BLaER1 treated with 17β-estradiol and CSF1 and Interleukin-3, amounts not matched to agents 10 nM and 100 nM (cell line): ENCODE measurements at regions not wholly inside any gene's neighbourhood (a gene's known extent, or its start where the extent isn't known, plus 50 kb on each side); places are given as distances from the start of the nearest gene placed in this dataset.
A peak's percentile ranks its signal among the peaks of the same experiment; 100 is the strongest.
"Not testable (repeated sequence)": the region's sequence is repeated elsewhere in the genome, so short reads cannot be mapped to it uniquely, and the experiment has no call there.

Source experiments
- H3K27ac ChIP-seq, 11 experiments: shearing (Covaris generic); formaldehyde crosslinking; 2 replicates each; pipeline ENCODE4 v1.8.1; 2022
- H3K27me3 ChIP-seq, 11 experiments: shearing (Covaris generic); formaldehyde crosslinking; 2 replicates each; pipeline ENCODE4 v1.8.1; 2022
- H3K36me3 ChIP-seq, 11 experiments: shearing (Covaris generic); formaldehyde crosslinking; 2 replicates each; pipeline ENCODE4 v1.8.1; 2022
- H3K4me1 ChIP-seq, 10 experiments: shearing (Covaris generic); formaldehyde crosslinking; 2 replicates each; pipeline ENCODE4 v1.8.1; 2022
- H3K4me2 ChIP-seq, 11 experiments: shearing (Covaris generic); formaldehyde crosslinking; 2 replicates each; pipeline ENCODE4 v1.8.1; 2022
- H3K4me3 ChIP-seq, 10 experiments: shearing (Covaris generic); formaldehyde crosslinking; 2 replicates each; pipeline ENCODE4 v1.8.1; 2022
- H3K9ac ChIP-seq, 11 experiments: shearing (Covaris generic); formaldehyde crosslinking; 2 replicates each; pipeline ENCODE4 v1.8.1; 2022
- H3K9me3 ChIP-seq, 11 experiments: shearing (Covaris generic); formaldehyde crosslinking; replicated peaks in 1 of 11; 2 replicates each; pipeline ENCODE4 v1.8.1; 2022
- H4K20me1 ChIP-seq, 11 experiments: shearing (Covaris generic); formaldehyde crosslinking; 2 replicates each; pipeline ENCODE4 v1.8.1; 2022
- Cebpa-rat ChIP-seq, 11 experiments: shearing (Covaris generic); IDR thresholded peaks; 2 replicates each; pipeline ENCODE4 v1.8.1; 2022

DNA sequence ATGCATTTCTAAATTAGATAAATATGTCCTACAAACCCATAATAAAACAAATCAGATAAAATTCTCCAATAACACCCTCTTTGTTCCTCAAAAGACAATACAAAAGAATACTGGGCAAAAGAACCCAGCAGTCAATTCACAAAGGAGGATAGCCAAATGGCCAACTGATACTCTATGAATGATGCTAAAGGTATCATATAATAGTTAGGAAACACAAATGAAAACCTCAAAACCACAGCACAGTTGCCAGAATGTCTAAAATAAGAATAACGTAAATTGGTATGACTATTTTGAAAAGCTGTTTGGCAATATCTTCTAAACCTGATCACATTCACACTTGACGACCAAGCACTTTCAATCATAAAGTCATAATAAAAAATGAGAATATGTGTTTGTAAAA, 315.4 kb downstream of the CDH7 start:
- no peak for TF ChIP-seq Cebpa-rat (IDR thresholded peaks at IDR 0.05)
- no peaks in the 10 kb centered on the region for H3K36me3 ChIP-seq
- H3K4me2 ChIP-seq: no peak overlapping the region
- H3K9me3 ChIP-seq: 0 out of 22 replicates have a peak, but pooled peaks cover 0 to under 1% (median 0%) of the 10 kb centered on the region in 11 experiments
- no peak overlapping the region for H3K27ac ChIP-seq
- no peak overlapping the region for H3K9ac ChIP-seq
- H3K27me3 ChIP-seq: no peaks in the 10 kb centered on the region
- H3K4me3 ChIP-seq: no peak overlapping the region
- H4K20me1 ChIP-seq: no peaks in the 10 kb centered on the region
- H3K4me1 ChIP-seq: no peaks in the 10 kb centered on the region

DNA sequence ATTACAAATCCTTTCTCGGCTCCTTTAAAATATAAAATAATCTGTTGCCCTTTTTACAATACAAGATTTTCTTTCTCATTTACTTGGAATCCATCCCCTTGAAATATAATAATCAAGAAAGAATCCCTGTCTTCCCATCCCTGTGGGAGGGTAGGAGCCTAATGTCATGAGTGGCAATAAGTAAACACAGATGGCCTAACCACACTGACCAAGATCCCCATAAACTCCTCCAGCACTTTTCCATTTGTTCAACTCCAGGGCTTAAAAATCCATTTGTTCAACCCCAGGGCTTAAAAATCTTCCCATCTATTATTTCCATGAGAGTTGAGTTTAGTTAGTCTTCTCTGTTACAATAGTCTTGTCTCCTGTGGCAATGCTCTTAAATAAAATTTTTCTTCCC, 297.6 kb downstream of the CDH7 start:
- no peak overlapping the region for H3K4me3 ChIP-seq
- no peaks in the 10 kb centered on the region for H3K9me3 ChIP-seq
- no peak overlapping the region for H3K27ac ChIP-seq
- TF ChIP-seq Cebpa-rat (IDR thresholded peaks at IDR 0.05): no peak
- no peak overlapping the region for H3K9ac ChIP-seq
- H3K4me2 ChIP-seq: no peak overlapping the region
- H3K27me3 ChIP-seq: no peaks in the 10 kb centered on the region
- no peaks in the 10 kb centered on the region for H3K4me1 ChIP-seq
- no peaks in the 10 kb centered on the region for H3K36me3 ChIP-seq
- H4K20me1 ChIP-seq: no peaks in the 10 kb centered on the region

DNA sequence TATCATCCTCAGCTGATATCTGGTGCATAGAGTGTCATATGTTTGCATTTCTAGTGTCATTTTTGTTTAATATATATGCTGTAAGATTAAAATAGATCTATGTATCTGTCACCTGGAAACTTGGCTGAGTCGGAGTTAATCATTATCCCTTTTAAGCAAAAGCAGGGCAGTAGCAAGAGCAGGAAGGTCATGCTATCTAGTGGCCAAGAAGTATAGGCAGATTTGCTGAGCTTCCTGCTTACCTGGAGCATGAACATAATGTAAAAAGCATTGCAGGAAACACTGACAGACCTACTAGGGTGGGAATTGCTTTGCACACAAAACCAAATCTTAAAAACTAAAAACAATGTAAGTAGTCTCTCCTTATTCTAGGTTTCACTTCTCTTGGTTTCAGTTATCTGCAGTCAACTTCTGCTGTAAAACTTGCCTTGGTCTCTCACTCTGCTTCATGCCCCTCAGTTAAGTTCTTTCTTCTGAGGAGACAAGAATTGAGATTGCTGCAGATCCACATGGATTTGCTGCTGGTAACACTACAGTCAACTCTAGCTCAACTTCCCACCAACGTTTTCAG, 295.3 kb downstream of the CDH7 start:
- H3K9me3 ChIP-seq: no peaks in the 10 kb centered on the region
- H3K36me3 ChIP-seq: no peaks in the 10 kb centered on the region
- H3K4me2 ChIP-seq: no peak overlapping the region
- H3K4me1 ChIP-seq: no peaks in the 10 kb centered on the region
- H3K27ac ChIP-seq: no peak overlapping the region
- H3K4me3 ChIP-seq: no peak overlapping the region
- no peak overlapping the region for H3K9ac ChIP-seq
- no peak for TF ChIP-seq Cebpa-rat (IDR thresholded peaks at IDR 0.05)
- no peaks in the 10 kb centered on the region for H3K27me3 ChIP-seq
- H4K20me1 ChIP-seq: no peaks in the 10 kb centered on the region

DNA sequence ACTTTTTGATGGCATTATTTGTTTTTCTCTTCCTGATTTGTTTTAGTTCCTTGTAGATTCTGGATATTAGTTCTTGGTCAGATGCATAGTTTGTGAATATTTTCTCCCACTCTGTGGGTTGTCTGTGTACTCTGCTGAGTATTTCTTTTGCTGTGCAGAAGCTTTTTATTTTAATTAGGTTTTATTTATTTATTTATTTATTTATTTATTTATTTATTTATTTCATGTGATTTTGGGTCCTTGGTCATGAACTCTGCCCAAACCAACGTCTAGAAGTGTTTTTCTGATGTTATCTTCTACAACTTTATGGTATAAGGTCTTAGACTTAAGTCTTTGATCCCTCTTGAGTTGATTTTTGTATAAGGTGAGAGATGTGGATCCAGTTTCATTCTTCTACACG, 292.2 kb downstream of the CDH7 start:
- Histone ChIP-seq H3K4me3 (no peak overlapping the region), H3K27me3 (no peaks in the 10 kb centered on the region), H3K27ac (no peak overlapping the region), H3K4me1 (no peaks in the 10 kb centered on the region), H3K9ac (no peak overlapping the region), H4K20me1 (no peaks in the 10 kb centered on the region), H3K9me3 (peaks cover 0 to 6% (median 0%) of the 10 kb centered on the region in 11 experiments; a peak in 2 of 22 replicates), H3K4me2 (no peak overlapping the region), H3K36me3 (no peaks in the 10 kb centered on the region)
- no peak for TF ChIP-seq Cebpa-rat (IDR thresholded peaks at IDR 0.05)

DNA sequence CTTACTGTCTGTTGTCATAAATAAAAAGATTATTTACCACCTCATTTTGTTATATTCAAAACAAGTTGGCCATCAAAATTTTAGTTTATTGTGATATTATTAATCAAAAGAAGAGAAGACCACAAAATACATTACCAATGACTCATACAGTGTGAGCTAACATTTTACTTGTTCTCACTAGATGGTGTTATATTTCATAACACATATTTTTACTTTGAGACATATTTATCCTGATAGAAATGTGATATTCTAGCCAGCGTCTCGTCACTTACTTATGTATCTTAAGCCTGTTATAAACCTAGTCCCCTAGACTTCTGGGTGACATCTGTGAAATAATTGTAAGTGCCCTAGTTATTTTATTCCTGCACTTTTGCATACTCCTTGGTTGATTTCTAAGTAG, 263.2 kb downstream of the CDH7 start:
- H4K20me1 ChIP-seq: no peaks in the 10 kb centered on the region
- H3K9me3 ChIP-seq: peaks cover 0 to 5% (median 0%) of the 10 kb centered on the region in 11 experiments; a peak in 1 of 22 replicates
- H3K4me3 ChIP-seq: no peak overlapping the region
- H3K27ac ChIP-seq: no peak overlapping the region
- H3K27me3 ChIP-seq: no peaks in the 10 kb centered on the region
- no peak overlapping the region for H3K9ac ChIP-seq
- H3K36me3 ChIP-seq: no peaks in the 10 kb centered on the region
- TF ChIP-seq Cebpa-rat (IDR thresholded peaks at IDR 0.05): no peak
- H3K4me1 ChIP-seq: no peaks in the 10 kb centered on the region
- no peak overlapping the region for H3K4me2 ChIP-seq

DNA sequence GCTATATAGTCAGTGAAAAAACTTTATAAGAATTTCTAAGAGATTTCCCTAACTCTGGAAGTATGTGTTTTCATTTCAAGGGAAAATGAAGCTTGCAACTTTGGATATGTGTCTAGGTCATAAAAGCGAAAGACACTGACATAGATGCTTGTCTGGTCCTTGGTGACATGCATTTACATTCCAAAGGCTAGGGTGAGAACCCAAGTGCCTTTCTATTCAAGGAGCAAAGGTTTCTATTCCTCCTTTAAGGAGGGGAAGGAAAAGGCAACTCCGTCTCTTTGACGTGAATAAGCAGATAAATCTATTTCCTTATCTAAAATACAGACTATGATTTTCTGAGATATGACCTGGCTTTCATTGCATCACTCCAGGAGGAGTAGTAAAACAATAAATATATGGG, 261.1 kb downstream of the CDH7 start:
- H3K9me3 ChIP-seq: peaks cover 0 to 5% (median 0%) of the 10 kb centered on the region in 11 experiments; a peak in 1 of 22 replicates
- H3K4me3 ChIP-seq: no peak overlapping the region
- H3K36me3 ChIP-seq: no peaks in the 10 kb centered on the region
- no peak overlapping the region for H3K4me2 ChIP-seq
- H3K9ac ChIP-seq: no peak overlapping the region
- no peaks in the 10 kb centered on the region for H3K27me3 ChIP-seq
- no peaks in the 10 kb centered on the region for H4K20me1 ChIP-seq
- no peak for TF ChIP-seq Cebpa-rat (IDR thresholded peaks at IDR 0.05)
- H3K4me1 ChIP-seq: no peaks in the 10 kb centered on the region
- no peak overlapping the region for H3K27ac ChIP-seq

DNA sequence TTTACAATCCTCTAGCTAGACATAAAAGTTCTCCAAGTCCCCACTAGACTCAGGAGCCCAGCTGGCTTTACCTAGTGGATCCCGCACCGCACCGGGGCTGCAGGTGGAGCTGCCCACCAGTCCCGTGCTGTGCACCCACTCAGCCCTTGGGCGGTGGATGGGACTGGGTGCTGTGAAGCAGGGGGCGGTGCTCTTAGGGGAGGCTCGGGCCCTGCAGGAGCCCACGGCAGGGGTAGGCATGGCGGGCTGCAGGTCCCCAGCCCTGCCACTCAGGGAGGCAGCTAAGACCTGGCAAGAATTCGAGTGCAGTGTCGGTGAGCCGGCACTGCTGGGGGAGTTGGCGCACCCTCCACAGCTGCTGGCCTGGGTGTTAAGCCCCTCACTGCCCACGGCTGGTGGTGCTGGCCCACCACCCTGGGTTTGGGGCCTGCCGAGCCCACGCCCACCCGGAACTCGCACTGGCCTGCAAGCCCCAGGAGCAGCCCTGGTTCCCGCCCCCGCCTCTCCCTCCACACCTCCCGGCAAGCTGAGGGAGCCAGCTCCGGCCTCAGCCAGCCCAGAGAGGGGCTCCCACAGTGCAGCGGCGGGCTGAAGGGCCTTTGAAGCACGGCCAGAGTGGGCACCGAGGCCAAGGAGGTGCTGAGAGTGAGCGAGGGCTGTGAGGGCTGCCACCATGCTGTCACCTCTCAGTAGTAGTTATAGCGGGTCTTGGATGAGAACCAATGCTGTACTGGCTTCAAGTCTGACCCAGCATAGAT, 255.2 kb downstream of the CDH7 start:
- H3K36me3 ChIP-seq: no peaks in the 10 kb centered on the region
- no peak overlapping the region for H3K9ac ChIP-seq
- no peaks in the 10 kb centered on the region for H3K4me1 ChIP-seq
- no peak overlapping the region for H3K4me3 ChIP-seq
- no peaks in the 10 kb centered on the region for H4K20me1 ChIP-seq
- TF ChIP-seq Cebpa-rat (IDR thresholded peaks at IDR 0.05): no peak
- H3K4me2 ChIP-seq: no peak overlapping the region
- peaks cover 0 to 17% (median 9%) of the 10 kb centered on the region in 11 experiments; a peak in 13 of 22 replicates for H3K9me3 ChIP-seq
- H3K27me3 ChIP-seq: no peaks in the 10 kb centered on the region
- no peak overlapping the region for H3K27ac ChIP-seq

DNA sequence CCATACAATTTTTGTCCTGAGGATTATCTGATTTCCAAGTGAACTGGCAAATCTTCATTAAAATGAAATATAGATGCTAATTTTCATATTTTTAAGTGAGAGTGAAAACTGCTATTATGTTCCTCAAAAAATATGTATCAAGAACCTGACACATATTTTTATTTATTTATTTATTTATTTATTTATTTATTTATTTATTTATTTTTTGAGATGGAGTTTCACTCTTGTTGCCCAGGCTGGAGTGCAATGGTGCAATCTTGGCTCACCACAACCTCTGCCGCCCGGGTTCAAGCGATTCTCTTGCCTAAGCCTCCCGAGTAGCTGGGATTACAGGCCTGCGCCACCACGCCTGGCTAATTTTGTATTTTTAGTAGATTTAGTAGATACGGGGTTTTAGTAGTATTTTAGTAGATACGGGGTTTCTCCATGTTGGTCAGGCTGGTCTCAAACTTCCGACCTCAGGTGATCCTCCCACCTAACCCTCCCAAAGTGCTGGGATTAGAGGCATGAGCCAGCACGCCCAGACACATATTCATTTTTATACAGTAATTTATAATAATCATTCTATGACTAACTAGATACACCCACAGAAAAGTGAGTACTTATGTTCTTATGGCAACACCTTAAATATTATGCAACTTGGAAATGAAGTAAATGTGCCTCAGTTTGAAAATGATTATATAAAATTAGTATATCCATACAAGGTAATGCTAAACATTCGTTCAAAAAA, 248.3 kb downstream of the CDH7 start:
- not testable (repeated sequence) for H3K9ac ChIP-seq, H3K27ac ChIP-seq, H3K36me3 ChIP-seq, H4K20me1 ChIP-seq, H3K4me2 ChIP-seq, H3K9me3 ChIP-seq, H3K27me3 ChIP-seq, H3K4me3 ChIP-seq
- H3K4me1 ChIP-seq: peaks cover 0 to 14% (median 0%) of the 10 kb centered on the region in 10 experiments; a peak in 6 of 20 replicates

DNA sequence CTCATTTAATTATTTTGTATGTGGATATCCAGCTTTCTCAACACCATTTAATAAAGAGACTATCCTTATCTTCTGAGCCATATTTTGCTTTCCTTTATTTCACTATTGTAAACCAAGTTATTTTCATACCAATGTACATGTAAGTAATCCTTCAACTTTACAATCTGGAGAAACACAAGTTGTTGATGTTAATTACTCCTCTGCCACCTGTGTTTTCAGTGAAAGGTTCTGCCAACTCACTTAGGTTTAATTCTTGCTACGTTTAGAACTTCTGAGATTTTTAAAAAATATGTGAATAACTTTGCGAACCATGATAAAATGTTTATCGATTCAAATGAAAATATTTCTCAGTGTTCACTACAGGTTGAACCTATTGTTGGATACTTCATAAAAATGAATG, 244.4 kb downstream of the CDH7 start:
- no peaks in the 10 kb centered on the region for H4K20me1 ChIP-seq
- H3K27me3 ChIP-seq: no peaks in the 10 kb centered on the region
- H3K9me3 ChIP-seq: no peaks in the 10 kb centered on the region
- H3K9ac ChIP-seq: no peak overlapping the region
- H3K27ac ChIP-seq: peak overlapping the region in 2 of 11 experiments; percentile 54 to 61; a peak in 3 of 22 replicates
- H3K36me3 ChIP-seq: no peaks in the 10 kb centered on the region
- no peak overlapping the region for H3K4me3 ChIP-seq
- peaks cover 0 to 53% (median 2%) of the 10 kb centered on the region in 10 experiments; a peak in 9 of 20 replicates for H3K4me1 ChIP-seq
- no peak for TF ChIP-seq Cebpa-rat (IDR thresholded peaks at IDR 0.05)
- peak overlapping the region in 2 of 11 experiments; percentile 73 to 85; a peak in 3 of 22 replicates for H3K4me2 ChIP-seq
